Activated T-cell treated with anti-CD3 and anti-CD28 coated beads, Interleukin-2, amount 50 U/mL, for 4 hours (primary cell): ENCODE measurements at regions not wholly inside any gene's neighbourhood (a gene's known extent, or its start where the extent isn't known, plus 50 kb on each side); places are given as distances from the start of the nearest gene placed in this dataset.

Experiments
- ATAC-seq, 2 donors: fragments of 200-7000 bp; cut with Tn5 transposase; one replicate each; pipeline ENCODE4 v1.10.0; 2021
- DNase-seq: peaks from one replicate; pipeline ENCODE4 v3.0.0-alpha.2; 2020
- H3K27me3 Mint-ChIP-seq: one replicate; pipeline ENCODE4 v1.8.0; 2021; ENCODE audit warnings: low read depth, mixed read lengths
- H3K36me3 Mint-ChIP-seq: one replicate; pipeline ENCODE4 v1.8.0; 2022; ENCODE audit warnings: mixed read lengths; ENCODE audit not compliant: insufficient read depth
- H3K4me1 Mint-ChIP-seq: one replicate; pipeline ENCODE4 v1.8.0; 2021; ENCODE audit warnings: low read depth, mixed read lengths
- H3K4me3 Mint-ChIP-seq: one replicate; pipeline ENCODE4 v1.8.0; 2021; ENCODE audit warnings: mild to moderate bottlenecking, moderate library complexity, mixed read lengths
- H3K9me3 Mint-ChIP-seq: one replicate; pipeline ENCODE4 v1.8.0; 2021; ENCODE audit warnings: mixed read lengths

- Mint-ChIP-seq H3K9me3 (no peaks in the 10 kb centered on the region), H3K4me1 (no peaks in the 10 kb centered on the region), H3K4me3 (no peak overlapping the region), H3K27me3 (no peaks in the 10 kb centered on the region), H3K36me3 (no peaks in the 10 kb centered on the region)
- DNase-seq (no peak), ATAC-seq (no peak)
These were observed 856.3 kb downstream of the RPA4 start for GRCh38 chrX:97740044-97740443.

- no peaks in the 10 kb centered on the region for H3K27me3 Mint-ChIP-seq
- H3K36me3 Mint-ChIP-seq: no peaks in the 10 kb centered on the region
- ATAC-seq: no peak
- H3K4me1 Mint-ChIP-seq: no peaks in the 10 kb centered on the region
- no peak overlapping the region for H3K4me3 Mint-ChIP-seq
- no peaks in the 10 kb centered on the region for H3K9me3 Mint-ChIP-seq
- no peak for DNase-seq
These were observed 857.2 kb downstream of the RPA4 start for GRCh38 chrX:97740886-97741285.

GRCh38 chrX:97743014-97743413 is 859.3 kb downstream of the RPA4 start:
- DNase-seq (no peak), ATAC-seq (no peak)
- Mint-ChIP-seq H3K9me3 (no peaks in the 10 kb centered on the region), H3K4me3 (no peak overlapping the region), H3K27me3 (no peaks in the 10 kb centered on the region), H3K4me1 (no peaks in the 10 kb centered on the region), H3K36me3 (no peaks in the 10 kb centered on the region)

GRCh38 chrX:97747346-97747745 is 863.6 kb downstream of the RPA4 start:
- Mint-ChIP-seq H3K27me3 (no peaks in the 10 kb centered on the region), H3K4me1 (no peaks in the 10 kb centered on the region)

GRCh38 chrX:97751016-97751415 is 867.3 kb downstream of the RPA4 start:
- H3K4me3 Mint-ChIP-seq: no peak overlapping the region
- H3K9me3 Mint-ChIP-seq: no peaks in the 10 kb centered on the region
- H3K4me1 Mint-ChIP-seq: no peaks in the 10 kb centered on the region
- H3K27me3 Mint-ChIP-seq: no peaks in the 10 kb centered on the region
- ATAC-seq (no peak), DNase-seq (no peak)
- H3K36me3 Mint-ChIP-seq: no peaks in the 10 kb centered on the region

More at GRCh38 chrX:97747346-97747745, 863.6 kb downstream of the RPA4 start:
- no peak overlapping the region for H3K4me3 Mint-ChIP-seq
- no peaks in the 10 kb centered on the region for H3K36me3 Mint-ChIP-seq
- no peaks in the 10 kb centered on the region for H3K9me3 Mint-ChIP-seq
- DNase-seq (no peak), ATAC-seq (no peak)

GRCh38 chrX:97751735-97752134 is 868.0 kb downstream of the RPA4 start:
- H3K36me3 Mint-ChIP-seq: no peaks in the 10 kb centered on the region
- DNase-seq (no peak), ATAC-seq (no peak)
- H3K4me1 Mint-ChIP-seq: no peaks in the 10 kb centered on the region
- H3K4me3 Mint-ChIP-seq: no peak overlapping the region
- no peaks in the 10 kb centered on the region for H3K9me3 Mint-ChIP-seq
- no peaks in the 10 kb centered on the region for H3K27me3 Mint-ChIP-seq

- no peak for ATAC-seq
- DNase-seq: no peak
- Mint-ChIP-seq H3K9me3 (no peaks in the 10 kb centered on the region), H3K36me3 (no peaks in the 10 kb centered on the region), H3K27me3 (no peaks in the 10 kb centered on the region), H3K4me3 (no peak overlapping the region), H3K4me1 (no peaks in the 10 kb centered on the region)
These were observed 873.2 kb downstream of the RPA4 start for GRCh38 chrX:97756879-97757278.

- Mint-ChIP-seq H3K4me1 (no peaks in the 10 kb centered on the region), H3K36me3 (no peaks in the 10 kb centered on the region), H3K27me3 (no peaks in the 10 kb centered on the region), H3K9me3 (no peaks in the 10 kb centered on the region), H3K4me3 (no peak overlapping the region)
- no peak for ATAC-seq
- DNase-seq: no peak
These were observed 879.7 kb downstream of the RPA4 start for GRCh38 chrX:97763391-97763790.

- no peak overlapping the region for H3K4me3 Mint-ChIP-seq
- DNase-seq (no peak), ATAC-seq (no peak)
- H3K27me3 Mint-ChIP-seq: no peaks in the 10 kb centered on the region
- no peaks in the 10 kb centered on the region for H3K4me1 Mint-ChIP-seq
- H3K36me3 Mint-ChIP-seq: no peaks in the 10 kb centered on the region
- H3K9me3 Mint-ChIP-seq: no peaks in the 10 kb centered on the region
These were observed 880.3 kb downstream of the RPA4 start for GRCh38 chrX:97763981-97764380.

GRCh38 chrX:97766501-97767095 is 882.9 kb downstream of the RPA4 start:
- H3K36me3 Mint-ChIP-seq: no peaks in the 10 kb centered on the region
- H3K4me3 Mint-ChIP-seq: no peak overlapping the region
- no peaks in the 10 kb centered on the region for H3K9me3 Mint-ChIP-seq
- no peak for DNase-seq
- no peaks in the 10 kb centered on the region for H3K27me3 Mint-ChIP-seq
- no peaks in the 10 kb centered on the region for H3K4me1 Mint-ChIP-seq
- ATAC-seq: no peak

GRCh38 chrX:97787311-97787710 is 903.6 kb downstream of the RPA4 start:
- Mint-ChIP-seq H3K36me3 (no peaks in the 10 kb centered on the region), H3K4me1 (peaks cover 2% of the 10 kb centered on the region), H3K27me3 (no peaks in the 10 kb centered on the region), H3K4me3 (no peak overlapping the region), H3K9me3 (no peaks in the 10 kb centered on the region)
- ATAC-seq (no peak), DNase-seq (no peak)

GRCh38 chrX:97787849-97788248 is 904.1 kb downstream of the RPA4 start:
- DNase-seq (no peak), ATAC-seq (no peak)
- Mint-ChIP-seq H3K36me3 (no peaks in the 10 kb centered on the region), H3K27me3 (no peaks in the 10 kb centered on the region), H3K4me1 (peaks cover 2% of the 10 kb centered on the region), H3K4me3 (no peak overlapping the region), H3K9me3 (no peaks in the 10 kb centered on the region)

GRCh38 chrX:97790850-97791249 is 907.1 kb downstream of the RPA4 start:
- no peak for ATAC-seq
- H3K4me1 Mint-ChIP-seq: peaks cover 2% of the 10 kb centered on the region

GRCh38 chrX:97797076-97797475 is 913.4 kb downstream of the RPA4 start:
- H3K9me3 Mint-ChIP-seq: no peaks in the 10 kb centered on the region
- no peak overlapping the region for H3K4me3 Mint-ChIP-seq
- H3K4me1 Mint-ChIP-seq: no peaks in the 10 kb centered on the region
- no peak for ATAC-seq
- no peaks in the 10 kb centered on the region for H3K27me3 Mint-ChIP-seq
- DNase-seq: no peak
- no peaks in the 10 kb centered on the region for H3K36me3 Mint-ChIP-seq

More at GRCh38 chrX:97790850-97791249, 907.1 kb downstream of the RPA4 start:
- Mint-ChIP-seq H3K27me3 (no peaks in the 10 kb centered on the region), H3K4me3 (no peak overlapping the region), H3K36me3 (no peaks in the 10 kb centered on the region), H3K9me3 (no peaks in the 10 kb centered on the region)
- no peak for DNase-seq

GRCh38 chrX:97806238-97806637 is 922.5 kb downstream of the RPA4 start:
- DNase-seq (no peak), ATAC-seq (no peak)
- H3K27me3 Mint-ChIP-seq: no peaks in the 10 kb centered on the region
- H3K4me1 Mint-ChIP-seq: no peaks in the 10 kb centered on the region
- no peaks in the 10 kb centered on the region for H3K36me3 Mint-ChIP-seq
- H3K9me3 Mint-ChIP-seq: no peaks in the 10 kb centered on the region
- H3K4me3 Mint-ChIP-seq: no peak overlapping the region

GRCh38 chrX:97806946-97807345 is 923.2 kb downstream of the RPA4 start:
- ATAC-seq (no peak), DNase-seq (no peak)
- no peaks in the 10 kb centered on the region for H3K27me3 Mint-ChIP-seq
- no peaks in the 10 kb centered on the region for H3K4me1 Mint-ChIP-seq
- no peak overlapping the region for H3K4me3 Mint-ChIP-seq
- no peaks in the 10 kb centered on the region for H3K9me3 Mint-ChIP-seq
- no peaks in the 10 kb centered on the region for H3K36me3 Mint-ChIP-seq
